ENCODE measurements at regions not wholly inside any gene's neighbourhood (a gene's known extent, or its start where the extent isn't known, plus 50 kb on each side); places are given as distances from the start of the nearest gene placed in this dataset.

DNA sequence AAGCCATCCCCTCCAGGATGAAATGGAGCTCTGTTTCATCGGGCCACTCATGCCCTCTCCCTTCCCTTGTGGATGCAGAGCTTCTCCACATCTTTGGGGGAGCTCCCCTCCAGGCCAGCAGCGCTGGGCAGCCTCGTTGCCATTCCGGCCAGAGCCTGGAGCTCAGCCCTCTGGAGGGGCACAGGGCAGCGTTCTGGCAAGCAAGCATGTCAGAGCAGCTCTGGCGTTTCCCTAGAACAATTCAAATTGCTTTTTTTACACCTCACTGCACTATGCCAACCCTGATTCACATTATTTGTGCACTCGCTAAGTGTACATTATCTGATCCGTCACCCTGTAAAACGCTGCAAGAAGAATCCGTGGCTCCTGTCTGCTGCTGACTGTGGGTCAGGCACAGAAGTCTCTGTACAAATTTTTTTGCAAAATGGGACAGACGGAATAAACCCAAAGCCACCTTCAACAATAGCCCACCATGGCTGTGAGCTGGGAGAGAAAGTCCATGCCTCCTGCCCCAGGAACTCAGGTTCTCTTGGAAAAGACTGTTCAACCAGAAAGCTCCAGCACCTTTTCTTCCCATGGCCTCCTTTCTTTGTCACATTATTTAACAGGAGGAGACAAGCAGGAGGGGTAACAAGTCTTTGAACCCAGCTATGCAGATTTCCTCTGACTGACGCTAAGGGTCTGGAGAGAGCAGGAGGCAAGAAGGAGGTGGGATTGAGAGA, 139.5 kb upstream of the CADM1 start:
- TF ChIP-seq CBX8 (IDR thresholded peaks at IDR 0.05) (no peak), RAD21 (conservative IDR thresholded peaks at IDR 0.05 in 1 of 2, IDR thresholded peaks at IDR 0.05 in 1 of 2) (no peak), CEBPB (IDR thresholded peaks at IDR 0.05) (no peak), RCOR1 (IDR thresholded peaks at IDR 0.05; ENCODE audit: low read depth, low read length) (no peak), POLR2A (IDR thresholded peaks at IDR 0.05; ENCODE audit: low read length) (no peak), SREBF2 (IDR thresholded peaks at IDR 0.05) (no peak), SMC3 (IDR thresholded peaks at IDR 0.05) (no peak), EP300 (IDR thresholded peaks at IDR 0.05) (no peak), JUNB (IDR thresholded peaks at IDR 0.05) (no peak), TFCP2L1 (CRISPR knock-in tag; IDR thresholded peaks at IDR 0.05) (no peak), HOXB5 (CRISPR knock-in tag; IDR thresholded peaks at IDR 0.05) (no peak), HOXA7 (CRISPR knock-in tag; IDR thresholded peaks at IDR 0.05) (no peak)
- TF ChIP-seq, protein P1, sequence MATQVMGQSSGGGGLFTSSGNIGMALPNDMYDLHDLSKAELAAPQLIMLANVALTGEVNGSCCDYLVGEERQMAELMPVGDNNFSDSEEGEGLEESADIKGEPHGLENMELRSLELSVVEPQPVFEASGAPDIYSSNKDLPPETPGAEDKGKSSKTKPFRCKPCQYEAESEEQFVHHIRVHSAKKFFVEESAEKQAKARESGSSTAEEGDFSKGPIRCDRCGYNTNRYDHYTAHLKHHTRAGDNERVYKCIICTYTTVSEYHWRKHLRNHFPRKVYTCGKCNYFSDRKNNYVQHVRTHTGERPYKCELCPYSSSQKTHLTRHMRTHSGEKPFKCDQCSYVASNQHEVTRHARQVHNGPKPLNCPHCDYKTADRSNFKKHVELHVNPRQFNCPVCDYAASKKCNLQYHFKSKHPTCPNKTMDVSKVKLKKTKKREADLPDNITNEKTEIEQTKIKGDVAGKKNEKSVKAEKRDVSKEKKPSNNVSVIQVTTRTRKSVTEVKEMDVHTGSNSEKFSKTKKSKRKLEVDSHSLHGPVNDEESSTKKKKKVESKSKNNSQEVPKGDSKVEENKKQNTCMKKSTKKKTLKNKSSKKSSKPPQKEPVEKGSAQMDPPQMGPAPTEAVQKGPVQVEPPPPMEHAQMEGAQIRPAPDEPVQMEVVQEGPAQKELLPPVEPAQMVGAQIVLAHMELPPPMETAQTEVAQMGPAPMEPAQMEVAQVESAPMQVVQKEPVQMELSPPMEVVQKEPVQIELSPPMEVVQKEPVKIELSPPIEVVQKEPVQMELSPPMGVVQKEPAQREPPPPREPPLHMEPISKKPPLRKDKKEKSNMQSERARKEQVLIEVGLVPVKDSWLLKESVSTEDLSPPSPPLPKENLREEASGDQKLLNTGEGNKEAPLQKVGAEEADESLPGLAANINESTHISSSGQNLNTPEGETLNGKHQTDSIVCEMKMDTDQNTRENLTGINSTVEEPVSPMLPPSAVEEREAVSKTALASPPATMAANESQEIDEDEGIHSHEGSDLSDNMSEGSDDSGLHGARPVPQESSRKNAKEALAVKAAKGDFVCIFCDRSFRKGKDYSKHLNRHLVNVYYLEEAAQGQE (IDR thresholded peaks at IDR 0.05), result no peak
- TF ChIP-seq, protein P2, sequence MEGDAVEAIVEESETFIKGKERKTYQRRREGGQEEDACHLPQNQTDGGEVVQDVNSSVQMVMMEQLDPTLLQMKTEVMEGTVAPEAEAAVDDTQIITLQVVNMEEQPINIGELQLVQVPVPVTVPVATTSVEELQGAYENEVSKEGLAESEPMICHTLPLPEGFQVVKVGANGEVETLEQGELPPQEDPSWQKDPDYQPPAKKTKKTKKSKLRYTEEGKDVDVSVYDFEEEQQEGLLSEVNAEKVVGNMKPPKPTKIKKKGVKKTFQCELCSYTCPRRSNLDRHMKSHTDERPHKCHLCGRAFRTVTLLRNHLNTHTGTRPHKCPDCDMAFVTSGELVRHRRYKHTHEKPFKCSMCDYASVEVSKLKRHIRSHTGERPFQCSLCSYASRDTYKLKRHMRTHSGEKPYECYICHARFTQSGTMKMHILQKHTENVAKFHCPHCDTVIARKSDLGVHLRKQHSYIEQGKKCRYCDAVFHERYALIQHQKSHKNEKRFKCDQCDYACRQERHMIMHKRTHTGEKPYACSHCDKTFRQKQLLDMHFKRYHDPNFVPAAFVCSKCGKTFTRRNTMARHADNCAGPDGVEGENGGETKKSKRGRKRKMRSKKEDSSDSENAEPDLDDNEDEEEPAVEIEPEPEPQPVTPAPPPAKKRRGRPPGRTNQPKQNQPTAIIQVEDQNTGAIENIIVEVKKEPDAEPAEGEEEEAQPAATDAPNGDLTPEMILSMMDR (IDR thresholded peaks at IDR 0.05), result no peak
